Ovary (tissue), 7 donors: ENCODE measurements at regions not wholly inside any gene's neighbourhood (a gene's known extent, or its start where the extent isn't known, plus 50 kb on each side); places are given as distances from the start of the nearest gene placed in this dataset.

Source experiments
- DNase-seq, 5 donors: peaks; one replicate each; pipeline ENCODE4 v3.0.0-alpha.2; 2019 to 2020
- H3K27ac ChIP-seq, 2 donors: fragments of 200-600 bp; one replicate each; pipeline versions ENCODE4 v1.5.1 to v1.8.0; 2019 to 2022
- H3K27me3 ChIP-seq: fragments of 200-600 bp; one replicate; pipeline ENCODE4 v1.8.0; 2022
- H3K36me3 ChIP-seq: fragments of 200-600 bp; sonication (generic); one replicate; pipeline ENCODE4 v1.5.1; 2019
- H3K4me1 ChIP-seq: one replicate; pipeline ENCODE4 v1.8.1; 2013; ENCODE audit warnings: mild to moderate bottlenecking, moderate library complexity; ENCODE audit not compliant: insufficient read depth
- H3K4me3 ChIP-seq: fragments of 200-600 bp; sonication (generic); one replicate; pipeline ENCODE4 v1.5.1; 2017
- H3K9me3 ChIP-seq, 2 donors: fragments of 200-600 bp in 1 of 2; sonication (generic) in 1 of 2; one replicate each; pipeline versions ENCODE4 v1.5.1 to v1.8.1; 2013 to 2019; ENCODE audit warnings: mild to moderate bottlenecking in 1 of 2, moderate library complexity in 1 of 2
- EP300 ChIP-seq: sonication (generic); formaldehyde crosslinking; IDR thresholded peaks from one replicate; pipeline ENCODE4 v1.6.1; 2017; ENCODE audit warnings: antibody characterized with exemption
- POLR2A ChIP-seq: fragments of 450-650 bp; IDR thresholded peaks from one replicate; pipeline ENCODE4 v1.6.1; 2017; ENCODE audit warnings: antibody characterized with exemption, mild to moderate bottlenecking, moderate library complexity
- WGBS, 3 donors: extraction: QIAGEN DNeasy Blood & Tissue Kit in 1 of 3; methylation state at CpG; one replicate each; pipeline versions ENCODE4 v1.1.5 to v1.1.7; 2013 to 2017; 5-methylcytosine and 5-hydroxymethylcytosine counted together
- intact Hi-C, 4 donors: fragments of 100-400 bp; cut with DNase I; formaldehyde crosslinking; loops; one replicate each; pipeline versions ENCODE4 v1.11.0 to v1.15.1; 2022 to 2023
- TF ChIP-seq, protein P1 (sequence below), 3 donors: fragments of 450-650 bp in 2 of 3; fragments of 200-600 bp in 1 of 3; IDR thresholded peaks; one replicate each; pipeline versions ENCODE4 v1.5.1 to v1.8.0; 2016 to 2022; ENCODE audit warnings: antibody characterized with exemption in 3 of 3, mild to moderate bottlenecking in 1 of 3
- donor health status: DM: no; HTN: no; CAD: no; lungs with moderate emphysema.
- donor health status: DM: no; HTN: no; CAD: no.
- donor health status: Bipolar disorder and iron deficiency.
- donor health status: DM: no; HTN: no; CAD: no.
- donor health status: DM: yes; HTN: yes; CAD: no.

DNA sequence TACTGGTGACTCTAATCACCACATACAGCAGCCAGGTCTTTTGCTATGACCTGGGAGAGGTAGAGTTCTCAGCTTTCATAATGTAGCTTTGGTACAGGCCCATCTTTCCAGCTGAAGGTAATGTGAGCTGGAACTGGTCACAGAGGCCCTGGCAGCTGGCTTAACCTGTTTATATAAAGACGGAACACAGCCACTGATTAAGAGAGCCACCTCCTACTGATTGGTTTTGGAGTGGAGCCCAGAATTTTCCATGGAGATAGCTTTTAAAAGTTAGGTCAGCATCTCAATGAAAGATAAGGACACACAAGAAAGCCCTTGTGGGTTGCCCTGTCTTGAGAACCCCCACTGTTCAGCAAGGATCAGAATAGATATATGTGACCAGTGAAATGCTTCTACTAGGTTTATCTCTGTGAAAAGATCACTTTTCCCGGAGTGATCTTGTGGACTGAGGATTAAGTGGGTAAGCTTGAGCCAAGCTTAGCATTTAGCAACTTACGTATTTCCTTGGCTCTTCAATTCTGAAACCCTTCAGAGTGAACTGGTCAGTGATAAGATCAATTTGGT is 213.7 kb upstream of the CITED2 start:
- Histone ChIP-seq H3K27me3 (no peaks in the 10 kb centered on the region), H3K36me3 (no peaks in the 10 kb centered on the region), H3K9me3 (no peaks in the 10 kb centered on the region), H3K4me1 (peaks cover 12% of the 10 kb centered on the region), H3K27ac (no peak overlapping the region), H3K4me3 (no peak overlapping the region)
- 45 to 54% (median 45%) methylated on average over 3 of the region's 3 CpGs for WGBS, 3 donors
- no peak for DNase-seq
- intact Hi-C loops, result no loop called here
- TF ChIP-seq, protein P1, sequence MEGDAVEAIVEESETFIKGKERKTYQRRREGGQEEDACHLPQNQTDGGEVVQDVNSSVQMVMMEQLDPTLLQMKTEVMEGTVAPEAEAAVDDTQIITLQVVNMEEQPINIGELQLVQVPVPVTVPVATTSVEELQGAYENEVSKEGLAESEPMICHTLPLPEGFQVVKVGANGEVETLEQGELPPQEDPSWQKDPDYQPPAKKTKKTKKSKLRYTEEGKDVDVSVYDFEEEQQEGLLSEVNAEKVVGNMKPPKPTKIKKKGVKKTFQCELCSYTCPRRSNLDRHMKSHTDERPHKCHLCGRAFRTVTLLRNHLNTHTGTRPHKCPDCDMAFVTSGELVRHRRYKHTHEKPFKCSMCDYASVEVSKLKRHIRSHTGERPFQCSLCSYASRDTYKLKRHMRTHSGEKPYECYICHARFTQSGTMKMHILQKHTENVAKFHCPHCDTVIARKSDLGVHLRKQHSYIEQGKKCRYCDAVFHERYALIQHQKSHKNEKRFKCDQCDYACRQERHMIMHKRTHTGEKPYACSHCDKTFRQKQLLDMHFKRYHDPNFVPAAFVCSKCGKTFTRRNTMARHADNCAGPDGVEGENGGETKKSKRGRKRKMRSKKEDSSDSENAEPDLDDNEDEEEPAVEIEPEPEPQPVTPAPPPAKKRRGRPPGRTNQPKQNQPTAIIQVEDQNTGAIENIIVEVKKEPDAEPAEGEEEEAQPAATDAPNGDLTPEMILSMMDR (IDR thresholded peaks at IDR 0.05), result no peak
- no peak for TF ChIP-seq POLR2A
- no peak for TF ChIP-seq EP300

DNA sequence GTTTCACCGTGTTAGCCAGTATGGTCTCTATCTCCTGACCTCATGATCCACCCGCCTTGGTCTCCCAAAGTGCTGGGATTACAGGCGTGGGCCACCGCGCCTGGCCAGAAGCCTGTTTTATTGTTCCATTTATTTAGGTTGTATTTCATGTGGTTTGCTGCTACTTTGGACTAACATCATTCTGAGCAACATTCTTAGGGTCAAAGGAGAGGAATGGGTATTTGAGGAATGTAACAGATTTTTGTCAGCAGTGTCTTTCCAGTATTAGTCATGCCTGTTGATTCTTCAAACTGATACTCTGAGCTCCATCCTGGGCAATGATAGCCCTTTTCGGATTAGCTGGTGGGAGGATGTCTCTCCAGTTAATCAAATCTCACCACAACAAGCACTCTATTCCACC is 213.0 kb upstream of the CITED2 start:
- Histone ChIP-seq H3K4me3 (no peak overlapping the region), H3K4me1 (peaks cover 12% of the 10 kb centered on the region), H3K27me3 (no peaks in the 10 kb centered on the region), H3K9me3 (no peaks in the 10 kb centered on the region), H3K27ac (no peak overlapping the region), H3K36me3 (no peaks in the 10 kb centered on the region)
- DNase-seq, result no peak
- 70 to 75% (median 73%) methylated on average over 6 of the region's 6 CpGs for WGBS, 3 donors
- intact Hi-C loops, result no loop called here
- TF ChIP-seq, protein P1 (IDR thresholded peaks at IDR 0.05), result no peak
- TF ChIP-seq EP300 (no peak), POLR2A (no peak)

DNA sequence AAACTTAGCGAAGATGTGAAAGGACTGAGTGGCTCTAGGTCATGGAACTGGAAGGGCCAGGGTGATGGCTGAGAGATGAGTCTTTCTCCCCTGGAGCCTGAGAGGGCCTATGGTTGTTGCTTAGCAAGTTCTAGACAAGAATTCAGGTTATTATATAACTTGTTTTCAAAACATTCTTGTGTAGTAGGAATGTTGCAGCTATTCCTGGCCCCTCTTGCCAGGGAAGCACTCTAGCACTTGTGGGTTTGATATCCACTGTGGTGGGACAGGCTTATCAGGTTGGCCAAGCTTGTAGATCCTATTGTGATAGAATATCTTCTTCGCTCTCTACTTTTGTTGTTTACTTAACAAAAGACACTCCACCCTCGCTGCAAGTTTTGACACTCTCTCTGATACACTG is 211.8 kb upstream of the CITED2 start:
- WGBS, 3 donors, result 89 to 96% (median 91%) methylated on average over 3 of the region's 3 CpGs
- Histone ChIP-seq H3K4me1 (peaks cover 9% of the 10 kb centered on the region), H3K36me3 (no peaks in the 10 kb centered on the region), H3K4me3 (no peak overlapping the region), H3K9me3 (no peaks in the 10 kb centered on the region), H3K27ac (no peak overlapping the region), H3K27me3 (no peaks in the 10 kb centered on the region)
- intact Hi-C loops, result no loop called here
- no peak for DNase-seq
- TF ChIP-seq, protein P1 (IDR thresholded peaks at IDR 0.05), result no peak
- TF ChIP-seq POLR2A, result no peak
- no peak for TF ChIP-seq EP300

DNA sequence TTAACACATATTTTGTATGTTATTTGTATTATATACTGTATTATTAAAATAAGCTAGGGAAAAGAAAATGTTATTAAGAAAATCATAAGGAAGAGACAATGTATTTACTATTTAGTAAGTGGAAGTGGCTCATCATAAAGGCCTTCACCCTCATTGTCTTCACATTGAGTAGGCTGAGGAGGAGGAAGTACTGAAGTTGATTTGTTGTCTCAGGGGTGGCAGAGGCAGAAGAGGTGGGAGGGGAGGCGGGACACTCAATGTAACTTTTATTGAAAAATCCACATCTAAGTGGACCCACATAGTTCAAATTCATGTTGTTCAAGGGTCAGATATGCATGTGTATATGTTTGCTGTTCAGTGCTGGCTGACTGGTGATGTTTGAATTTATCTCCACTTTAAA is 210.2 kb upstream of the CITED2 start:
- Histone ChIP-seq H3K9me3 (no peaks in the 10 kb centered on the region), H3K4me1 (peaks cover 7% of the 10 kb centered on the region), H3K36me3 (no peaks in the 10 kb centered on the region), H3K4me3 (no peak overlapping the region), H3K27me3 (no peaks in the 10 kb centered on the region), H3K27ac (no peak overlapping the region)
- DNase-seq, result no peak
- WGBS, 3 donors, result 97 to 98% (median 98%) methylated on average over 1 of the region's 1 CpG
- TF ChIP-seq POLR2A (no peak), EP300 (no peak)
- TF ChIP-seq, protein P1 (IDR thresholded peaks at IDR 0.05), result no peak
- intact Hi-C loops, result no loop called here
